ENCODE measurements at regions not wholly inside any gene's neighbourhood (a gene's known extent, or its start where the extent isn't known, plus 50 kb on each side); places are given as distances from the start of the nearest gene placed in this dataset.
A peak's percentile ranks its signal among the peaks of the same experiment; 100 is the strongest.

DNA sequence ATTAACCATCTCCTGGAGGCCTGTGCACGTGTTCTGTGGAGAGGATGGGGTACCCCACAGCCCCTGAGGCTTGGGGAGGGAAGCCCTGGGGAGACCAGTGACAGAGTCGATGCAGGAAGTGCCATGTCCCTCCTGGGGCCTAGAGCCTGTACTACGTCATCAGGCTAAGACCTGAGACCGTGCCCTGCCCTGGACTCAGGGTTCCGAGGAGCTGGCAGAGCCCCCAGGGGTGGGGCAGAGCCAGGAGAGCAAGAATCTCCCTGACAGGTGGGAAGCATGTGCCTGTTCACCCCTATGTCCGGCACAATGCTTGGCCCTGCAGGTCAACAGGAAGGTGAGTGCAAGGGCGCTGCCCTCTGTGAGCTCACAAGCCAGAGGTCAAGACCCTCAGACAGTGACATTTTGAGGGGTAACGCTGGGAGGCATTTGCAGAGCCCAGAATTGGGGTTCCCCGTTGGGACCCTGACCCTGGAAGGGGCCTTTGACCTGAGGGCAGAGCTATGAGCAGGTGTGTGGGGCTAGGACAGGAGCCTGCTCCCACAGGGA, 781.6 kb downstream of the BRD1 start:
- TF ChIP-seq, protein P1, sequence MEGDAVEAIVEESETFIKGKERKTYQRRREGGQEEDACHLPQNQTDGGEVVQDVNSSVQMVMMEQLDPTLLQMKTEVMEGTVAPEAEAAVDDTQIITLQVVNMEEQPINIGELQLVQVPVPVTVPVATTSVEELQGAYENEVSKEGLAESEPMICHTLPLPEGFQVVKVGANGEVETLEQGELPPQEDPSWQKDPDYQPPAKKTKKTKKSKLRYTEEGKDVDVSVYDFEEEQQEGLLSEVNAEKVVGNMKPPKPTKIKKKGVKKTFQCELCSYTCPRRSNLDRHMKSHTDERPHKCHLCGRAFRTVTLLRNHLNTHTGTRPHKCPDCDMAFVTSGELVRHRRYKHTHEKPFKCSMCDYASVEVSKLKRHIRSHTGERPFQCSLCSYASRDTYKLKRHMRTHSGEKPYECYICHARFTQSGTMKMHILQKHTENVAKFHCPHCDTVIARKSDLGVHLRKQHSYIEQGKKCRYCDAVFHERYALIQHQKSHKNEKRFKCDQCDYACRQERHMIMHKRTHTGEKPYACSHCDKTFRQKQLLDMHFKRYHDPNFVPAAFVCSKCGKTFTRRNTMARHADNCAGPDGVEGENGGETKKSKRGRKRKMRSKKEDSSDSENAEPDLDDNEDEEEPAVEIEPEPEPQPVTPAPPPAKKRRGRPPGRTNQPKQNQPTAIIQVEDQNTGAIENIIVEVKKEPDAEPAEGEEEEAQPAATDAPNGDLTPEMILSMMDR (conservative IDR thresholded peaks at IDR 0.05) = no peak
- DNase-seq (ENCODE audit: low read depth, low spot score) = no peak
- Mint-ChIP-seq H3K4me1 (peaks cover 9% of the 10 kb centered on the region), H3K36me3 (ENCODE audit: low read depth) (no peaks in the 10 kb centered on the region), H3K27me3 (ENCODE audit: low read depth) (peaks cover 7% of the 10 kb centered on the region), H3K4me3 (no peak overlapping the region), H3K9me3 (no peaks in the 10 kb centered on the region), H3K27ac (ENCODE audit: unreplicated experiment) (no peak overlapping the region)

DNA sequence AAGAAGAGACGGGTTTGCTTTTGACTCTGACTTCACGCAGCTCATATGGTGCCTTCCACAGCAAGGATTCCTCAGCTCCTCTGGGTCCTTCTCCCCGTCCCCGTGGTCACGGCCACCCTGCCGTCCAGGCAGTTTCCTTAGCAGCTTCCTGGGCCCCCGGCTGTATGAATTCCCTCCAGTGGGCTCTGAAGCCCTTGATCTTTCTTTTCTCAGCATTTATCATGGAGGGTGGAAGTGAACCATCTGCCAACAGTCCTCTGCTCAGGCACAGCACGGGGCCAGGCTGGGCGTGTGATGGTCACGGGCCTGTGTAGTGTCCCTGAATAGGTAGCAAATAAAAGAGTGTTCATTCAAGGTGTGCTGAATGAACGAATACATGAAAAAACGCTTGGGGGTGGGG, 782.4 kb downstream of the BRD1 start:
- H3K4me1 Mint-ChIP-seq = peaks cover 9% of the 10 kb centered on the region
- peaks cover 7% of the 10 kb centered on the region for H3K27me3 Mint-ChIP-seq (ENCODE audit: low read depth)
- DNase-seq (ENCODE audit: low read depth, low spot score) = no peak
- no peak overlapping the region for H3K27ac Mint-ChIP-seq (ENCODE audit: unreplicated experiment)
- no peaks in the 10 kb centered on the region for H3K9me3 Mint-ChIP-seq
- TF ChIP-seq, protein P1 (conservative IDR thresholded peaks at IDR 0.05) = no peak
- H3K4me3 Mint-ChIP-seq = no peak overlapping the region
- no peaks in the 10 kb centered on the region for H3K36me3 Mint-ChIP-seq (ENCODE audit: low read depth)

DNA sequence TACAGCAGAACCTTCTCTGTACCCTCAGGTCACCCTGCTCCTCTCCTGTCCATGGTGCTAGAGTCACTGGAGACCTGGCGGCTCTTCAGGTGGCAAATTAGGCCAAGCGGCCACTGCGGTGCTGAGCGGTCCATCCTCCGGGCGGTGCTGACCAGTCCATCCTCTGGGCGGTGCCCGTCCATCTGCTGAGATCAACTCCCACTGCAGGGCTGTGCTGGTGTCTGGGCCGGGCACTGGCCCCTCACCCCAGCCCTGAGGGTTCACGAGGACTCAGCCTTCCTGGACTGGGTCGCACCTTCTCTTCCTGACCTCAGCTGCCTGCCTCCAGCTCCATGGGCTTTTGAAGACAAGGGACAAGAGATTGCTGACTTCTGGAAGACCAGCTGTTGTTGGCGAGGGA, 782.9 kb downstream of the BRD1 start:
- peaks cover 7% of the 10 kb centered on the region for H3K27me3 Mint-ChIP-seq (ENCODE audit: low read depth)
- TF ChIP-seq, protein P1 (conservative IDR thresholded peaks at IDR 0.05) = no peak
- H3K27ac Mint-ChIP-seq (ENCODE audit: unreplicated experiment) = no peak overlapping the region

DNA sequence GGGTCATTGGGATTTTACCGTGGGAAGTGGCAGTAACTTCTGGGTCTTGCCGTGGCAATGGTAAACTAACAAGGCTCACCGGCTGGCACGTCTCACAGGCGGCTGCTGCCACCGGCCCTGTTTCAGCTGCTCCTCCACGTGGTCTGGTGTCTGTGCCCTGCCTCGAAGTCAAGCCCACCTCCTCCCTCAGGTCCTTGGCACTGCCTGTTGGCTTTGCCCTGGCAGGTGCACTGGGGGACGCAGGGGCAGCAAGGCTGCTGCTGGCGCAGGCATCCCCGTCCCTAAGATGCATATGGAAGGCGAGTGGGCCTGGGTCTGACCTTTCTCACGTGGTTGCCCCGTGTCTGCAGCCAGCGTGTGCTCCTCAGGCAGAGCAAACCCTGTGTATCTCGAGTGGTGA, 783.6 kb downstream of the BRD1 start:
- peaks cover 7% of the 10 kb centered on the region for H3K27me3 Mint-ChIP-seq (ENCODE audit: low read depth)
- no peaks in the 10 kb centered on the region for H3K9me3 Mint-ChIP-seq
- H3K36me3 Mint-ChIP-seq (ENCODE audit: low read depth) = no peaks in the 10 kb centered on the region
- TF ChIP-seq, protein P1 (conservative IDR thresholded peaks at IDR 0.05) = no peak
- H3K27ac Mint-ChIP-seq (ENCODE audit: unreplicated experiment) = no peak overlapping the region
- no peak overlapping the region for H3K4me3 Mint-ChIP-seq
- DNase-seq (ENCODE audit: low read depth, low spot score) = no peak
- peaks cover 9% of the 10 kb centered on the region for H3K4me1 Mint-ChIP-seq

More for the DNA sequence above, 782.9 kb downstream of the BRD1 start:
- H3K36me3 Mint-ChIP-seq (ENCODE audit: low read depth) = no peaks in the 10 kb centered on the region
- no peak overlapping the region for H3K4me3 Mint-ChIP-seq
- peaks cover 9% of the 10 kb centered on the region for H3K4me1 Mint-ChIP-seq
- DNase-seq (ENCODE audit: low read depth, low spot score) = no peak
- no peaks in the 10 kb centered on the region for H3K9me3 Mint-ChIP-seq

DNA sequence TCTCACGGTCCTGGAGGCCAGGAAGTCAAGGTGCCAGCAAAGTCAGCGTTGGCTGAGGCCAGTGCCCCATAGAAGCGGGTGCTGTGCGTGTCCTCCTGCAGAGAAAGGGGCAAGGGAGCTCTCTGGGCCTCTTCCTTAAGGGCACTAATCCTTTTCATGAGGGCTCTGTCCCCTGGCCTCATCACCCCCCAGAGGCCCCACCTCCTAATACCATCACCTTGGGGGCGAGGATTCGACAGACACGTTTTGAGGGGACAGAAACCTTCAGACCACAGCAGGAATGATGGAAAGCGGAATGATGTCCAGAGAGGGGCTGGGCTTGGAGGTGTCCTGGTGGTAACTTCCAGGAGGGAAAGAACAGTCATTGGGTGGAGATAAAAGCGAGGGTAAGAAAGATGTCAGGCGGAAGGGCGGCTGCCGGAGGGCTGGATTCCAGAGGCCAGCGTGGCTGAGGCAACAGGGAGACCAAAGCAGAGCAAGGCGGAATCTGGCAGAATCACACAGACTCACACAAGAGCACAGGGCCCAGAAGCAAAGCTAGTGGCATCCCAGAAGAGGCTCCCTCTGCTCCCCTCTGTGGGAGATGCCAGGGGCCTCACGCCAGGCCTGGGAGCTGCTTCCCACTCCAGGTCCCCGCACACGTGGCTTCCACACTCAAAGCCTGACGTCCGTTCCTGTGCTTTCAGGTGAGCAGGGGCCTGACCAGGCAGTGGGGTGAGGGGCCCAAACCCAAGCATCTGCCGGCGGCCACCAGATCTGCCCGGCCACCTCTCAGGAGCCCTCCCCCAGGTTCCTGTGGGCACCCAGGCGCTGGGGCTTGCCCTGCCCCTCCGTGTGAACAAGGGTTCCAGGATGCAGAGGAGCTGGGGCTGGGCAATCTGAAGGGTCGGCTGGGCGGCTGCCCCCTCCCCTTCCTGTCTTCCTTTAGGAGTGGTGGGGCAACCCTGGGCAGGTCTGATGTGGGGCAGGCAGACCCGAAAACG, 784.5 kb downstream of the BRD1 start:
- peaks cover 9% of the 10 kb centered on the region for H3K4me1 Mint-ChIP-seq
- no peaks in the 10 kb centered on the region for H3K9me3 Mint-ChIP-seq
- H3K27ac Mint-ChIP-seq (ENCODE audit: unreplicated experiment) = peak overlapping the region; percentile 67
- H3K4me3 Mint-ChIP-seq = no peak overlapping the region
- no peaks in the 10 kb centered on the region for H3K36me3 Mint-ChIP-seq (ENCODE audit: low read depth)
- peaks cover under 1% of the 10 kb centered on the region for H3K27me3 Mint-ChIP-seq (ENCODE audit: low read depth)
- TF ChIP-seq, protein P1 (conservative IDR thresholded peaks at IDR 0.05) = no peak
- no peak for DNase-seq (ENCODE audit: low read depth, low spot score)

All from neural crest cell (in vitro differentiated cells).